Coronary artery (tissue), 2 donors: ENCODE measurements at regions not wholly inside any gene's neighbourhood (a gene's known extent, or its start where the extent isn't known, plus 50 kb on each side); places are given as distances from the start of the nearest gene placed in this dataset.
"Not testable (repeated sequence)": the region's sequence is repeated elsewhere in the genome, so short reads cannot be mapped to it uniquely, and the experiment has no call there.

Source experiments
- DNase-seq: peaks from one replicate; pipeline ENCODE4 v3.0.0-alpha.2; 2017; ENCODE audit warnings: low spot score
- H3K27ac ChIP-seq, 2 donors: fragments of 200-600 bp; sonication (generic); one replicate each; pipeline ENCODE4 v1.5.1; 2016 to 2019
- H3K4me3 ChIP-seq: fragments of 200-600 bp; sonication (generic); 2 replicates; pipeline ENCODE4 v1.5.1; 2016; ENCODE audit warnings: mild to moderate bottlenecking, moderate library complexity
- TF ChIP-seq, protein P1 (sequence below): fragments of 200-600 bp; sonication (generic); IDR thresholded peaks from one replicate; pipeline ENCODE4 v1.5.1; 2019; ENCODE audit warnings: antibody characterized with exemption

DNA sequence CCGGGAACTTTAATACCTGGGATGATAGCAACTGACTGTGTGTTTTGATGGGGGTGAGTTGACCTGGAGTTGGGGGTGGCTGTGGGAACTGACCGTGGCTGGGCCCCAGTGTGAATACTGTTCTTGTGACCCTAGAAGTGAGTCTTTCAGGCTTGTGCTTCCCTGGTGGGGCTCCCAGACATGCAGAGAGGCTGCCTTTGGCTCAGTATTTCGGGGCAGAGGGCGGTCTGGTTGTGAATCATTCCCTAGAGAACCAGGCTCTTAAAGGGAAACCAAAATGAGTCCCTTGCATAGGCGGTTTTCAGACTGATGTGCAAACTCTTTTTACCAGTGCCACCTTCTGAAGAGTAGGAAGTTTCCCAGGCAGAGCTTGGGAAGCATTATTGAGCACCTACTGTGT, 132.1 kb downstream of the MACROH2A1 start:
- TF ChIP-seq, protein P1, sequence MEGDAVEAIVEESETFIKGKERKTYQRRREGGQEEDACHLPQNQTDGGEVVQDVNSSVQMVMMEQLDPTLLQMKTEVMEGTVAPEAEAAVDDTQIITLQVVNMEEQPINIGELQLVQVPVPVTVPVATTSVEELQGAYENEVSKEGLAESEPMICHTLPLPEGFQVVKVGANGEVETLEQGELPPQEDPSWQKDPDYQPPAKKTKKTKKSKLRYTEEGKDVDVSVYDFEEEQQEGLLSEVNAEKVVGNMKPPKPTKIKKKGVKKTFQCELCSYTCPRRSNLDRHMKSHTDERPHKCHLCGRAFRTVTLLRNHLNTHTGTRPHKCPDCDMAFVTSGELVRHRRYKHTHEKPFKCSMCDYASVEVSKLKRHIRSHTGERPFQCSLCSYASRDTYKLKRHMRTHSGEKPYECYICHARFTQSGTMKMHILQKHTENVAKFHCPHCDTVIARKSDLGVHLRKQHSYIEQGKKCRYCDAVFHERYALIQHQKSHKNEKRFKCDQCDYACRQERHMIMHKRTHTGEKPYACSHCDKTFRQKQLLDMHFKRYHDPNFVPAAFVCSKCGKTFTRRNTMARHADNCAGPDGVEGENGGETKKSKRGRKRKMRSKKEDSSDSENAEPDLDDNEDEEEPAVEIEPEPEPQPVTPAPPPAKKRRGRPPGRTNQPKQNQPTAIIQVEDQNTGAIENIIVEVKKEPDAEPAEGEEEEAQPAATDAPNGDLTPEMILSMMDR, result no peak
- no peak for DNase-seq
- Histone ChIP-seq H3K27ac (no peak overlapping the region), H3K4me3 (no peak overlapping the region)

DNA sequence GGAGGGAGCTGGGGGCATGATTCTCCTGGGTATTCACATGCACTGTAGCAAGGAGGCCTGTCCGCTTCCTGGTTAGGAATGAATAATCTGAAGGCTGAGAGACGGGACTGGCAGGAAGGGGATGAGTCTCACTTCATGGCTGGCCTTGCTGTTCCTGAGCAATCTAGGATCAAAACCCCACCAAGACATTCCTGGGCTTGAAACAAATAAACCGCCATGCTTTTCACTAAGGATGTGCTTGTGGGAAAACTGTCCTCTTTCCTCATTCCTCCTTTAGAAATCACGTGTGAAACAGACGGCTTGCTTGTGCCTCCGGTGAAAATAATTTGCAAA, 132.8 kb downstream of the MACROH2A1 start:
- DNase-seq, result no peak
- H3K4me3 ChIP-seq, result no peak overlapping the region
- TF ChIP-seq, protein P1, result no peak
- H3K27ac ChIP-seq, result no peak overlapping the region

DNA sequence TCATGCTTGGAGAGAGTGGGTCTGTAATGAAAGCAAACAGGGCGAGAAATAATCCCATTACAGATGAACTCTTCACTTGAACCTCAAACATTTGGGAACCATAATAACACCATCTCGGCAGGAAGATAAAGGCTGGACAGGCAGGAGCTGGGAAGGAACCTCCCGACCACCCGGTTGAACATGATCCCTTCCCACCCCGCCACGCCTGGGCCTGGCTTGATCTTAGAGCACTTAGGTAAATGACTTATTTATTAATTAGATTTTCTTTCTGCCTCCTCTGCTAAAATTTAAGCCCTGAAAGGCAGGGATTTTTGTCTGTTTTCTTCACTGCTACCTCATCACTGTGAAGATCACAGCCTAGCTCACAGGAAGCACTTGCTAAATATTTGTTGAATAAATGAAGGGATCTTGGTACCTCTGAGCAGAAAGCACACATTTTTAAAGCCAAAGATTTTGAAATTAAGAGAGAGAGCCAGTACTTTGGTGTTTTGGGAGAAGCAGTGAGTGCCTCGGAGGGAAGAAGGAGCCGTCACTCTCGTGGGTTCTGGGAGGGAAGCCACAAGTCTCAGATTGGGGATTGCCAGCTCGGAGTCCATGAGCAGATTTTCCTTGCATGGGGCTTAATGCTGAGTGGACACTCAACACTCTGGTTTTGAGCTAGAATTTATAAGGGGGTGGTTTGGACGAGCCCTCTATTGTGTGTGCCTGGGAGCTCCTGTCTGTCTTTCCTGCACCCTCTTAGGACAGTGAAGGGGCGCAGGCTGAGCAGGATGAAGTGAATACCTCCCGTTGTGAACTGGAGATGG, 133.3 kb downstream of the MACROH2A1 start:
- TF ChIP-seq, protein P1, result no peak
- no peak overlapping the region for H3K4me3 ChIP-seq
- DNase-seq, result no peak
- no peak overlapping the region for H3K27ac ChIP-seq

DNA sequence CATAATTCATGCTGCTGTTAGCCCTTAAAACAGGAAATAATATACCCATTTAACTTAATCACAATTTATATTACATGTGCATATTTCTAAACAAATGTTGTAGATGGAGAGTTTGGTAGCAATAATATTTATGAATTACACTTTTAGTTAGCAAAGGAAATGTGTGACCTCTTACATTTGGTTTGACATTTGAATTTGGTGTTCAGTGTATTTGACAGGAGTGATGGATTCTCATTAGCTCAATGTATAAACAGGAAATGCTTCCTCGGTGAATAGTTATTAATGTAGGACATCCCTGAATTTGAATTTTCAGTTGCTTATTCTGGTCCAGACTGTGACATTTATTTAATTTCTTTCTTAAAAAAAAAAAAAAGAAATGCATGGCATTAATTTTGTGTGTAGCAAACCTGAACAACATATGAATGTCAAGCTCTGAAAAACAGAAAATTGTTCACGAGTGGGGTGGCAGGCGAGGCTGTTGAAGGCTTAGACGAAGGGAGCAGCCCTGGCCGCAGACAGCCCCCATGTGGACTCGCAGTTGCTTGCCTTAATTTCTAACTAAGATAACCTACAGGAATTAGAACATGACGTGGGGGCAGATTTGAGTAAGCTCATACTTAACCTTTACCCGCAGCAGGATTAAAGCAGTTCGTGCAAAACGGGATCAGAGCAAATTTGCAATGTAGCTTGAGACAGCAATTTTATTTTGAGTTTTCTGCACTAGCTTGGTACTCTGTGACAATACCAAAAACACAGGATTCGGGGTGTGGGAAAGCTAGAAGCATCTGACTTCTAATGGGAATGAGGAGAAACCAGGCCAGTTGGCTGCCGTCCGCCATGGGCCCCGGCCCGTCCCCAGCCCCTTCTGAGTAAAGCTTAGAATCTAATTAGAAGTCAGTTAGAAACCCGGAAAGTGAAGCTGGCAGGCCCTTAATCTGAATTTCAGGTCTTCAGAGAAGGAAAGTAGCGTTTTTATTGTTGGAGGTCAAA, 134.3 kb downstream of the MACROH2A1 start:
- no peak for DNase-seq
- no peak overlapping the region for H3K4me3 ChIP-seq
- TF ChIP-seq, protein P1, result no peak
- H3K27ac ChIP-seq, result no peak overlapping the region

DNA sequence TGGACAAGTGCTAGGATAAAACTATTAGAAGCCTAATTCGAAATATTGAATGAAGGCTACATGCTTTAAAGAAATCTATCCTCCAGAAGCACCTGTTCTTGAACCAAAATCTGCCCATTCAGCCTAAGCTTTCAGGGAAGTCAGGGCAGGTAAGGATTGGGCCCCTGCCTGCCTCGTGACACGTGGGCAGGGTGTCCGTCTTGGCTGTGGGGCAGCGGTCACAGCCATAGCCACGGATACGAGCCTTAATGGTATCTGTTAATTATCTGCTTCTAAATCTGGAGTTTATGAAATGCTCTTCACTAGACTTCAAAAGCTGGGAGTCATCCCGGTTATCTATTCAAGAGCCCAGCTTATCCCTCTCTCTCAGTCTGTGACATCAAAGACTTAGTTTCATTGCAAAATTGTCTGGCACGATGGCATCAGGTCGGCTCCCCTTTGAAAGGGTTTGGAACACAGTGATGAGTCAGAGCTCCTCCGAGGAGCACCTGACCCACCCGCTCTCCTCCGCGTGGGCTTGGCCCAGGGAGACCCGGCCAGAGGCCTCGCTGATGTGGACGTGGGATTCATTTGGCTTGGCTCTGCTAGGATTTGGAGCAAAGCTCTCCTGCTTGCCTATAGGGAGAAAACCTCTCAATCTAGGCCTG, 135.9 kb downstream of the MACROH2A1 start:
- H3K27ac ChIP-seq, result no peak overlapping the region

DNA sequence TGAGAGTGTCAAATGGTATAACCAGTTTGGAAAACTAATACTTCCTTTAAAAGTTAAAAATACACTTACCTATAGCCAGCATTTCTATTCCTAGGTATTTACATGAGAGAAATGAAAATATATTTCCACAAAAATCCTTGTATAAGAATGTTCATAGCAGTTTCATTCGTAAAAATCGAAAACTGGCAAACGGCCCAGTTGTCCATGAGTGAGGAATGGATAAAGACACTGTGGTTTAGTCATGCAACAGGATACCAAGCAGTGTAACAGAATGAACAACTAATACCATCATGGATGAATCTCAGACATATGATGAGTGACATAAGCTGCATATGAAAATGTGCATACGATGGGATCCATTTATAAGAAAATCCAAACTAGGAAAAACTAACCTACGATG, 136.7 kb downstream of the MACROH2A1 start:
- no peak overlapping the region for H3K4me3 ChIP-seq
- no peak overlapping the region for H3K27ac ChIP-seq
- TF ChIP-seq, protein P1, result no peak
- DNase-seq, result no peak

More for the DNA sequence above, 135.9 kb downstream of the MACROH2A1 start:
- H3K4me3 ChIP-seq, result no peak overlapping the region
- DNase-seq, result no peak
- TF ChIP-seq, protein P1, result no peak

DNA sequence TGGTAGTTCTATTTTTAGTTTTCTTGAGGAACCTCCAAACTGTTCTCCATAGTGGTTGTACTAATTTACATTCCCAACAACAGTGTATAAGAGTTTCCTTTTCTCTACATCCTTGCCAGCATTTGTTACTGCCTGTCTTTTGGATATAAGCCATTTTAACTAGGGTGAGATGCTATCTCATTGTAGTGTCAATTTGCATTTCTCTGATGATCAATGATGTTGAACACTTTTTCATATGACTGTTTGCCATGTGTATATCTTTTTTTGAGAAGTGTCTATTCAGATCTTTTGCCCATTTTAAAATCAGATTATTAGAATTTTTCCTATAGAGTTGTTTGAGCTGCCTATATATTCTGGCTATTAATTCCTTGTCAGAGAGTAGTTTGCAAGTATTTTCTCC, 138.9 kb downstream of the MACROH2A1 start:
- H3K4me3 ChIP-seq, H3K27ac ChIP-seq, DNase-seq: not testable (repeated sequence)
